ENCODE measurements at regions not wholly inside any gene's neighbourhood (a gene's known extent, or its start where the extent isn't known, plus 50 kb on each side); places are given as distances from the start of the nearest gene placed in this dataset.

DNA sequence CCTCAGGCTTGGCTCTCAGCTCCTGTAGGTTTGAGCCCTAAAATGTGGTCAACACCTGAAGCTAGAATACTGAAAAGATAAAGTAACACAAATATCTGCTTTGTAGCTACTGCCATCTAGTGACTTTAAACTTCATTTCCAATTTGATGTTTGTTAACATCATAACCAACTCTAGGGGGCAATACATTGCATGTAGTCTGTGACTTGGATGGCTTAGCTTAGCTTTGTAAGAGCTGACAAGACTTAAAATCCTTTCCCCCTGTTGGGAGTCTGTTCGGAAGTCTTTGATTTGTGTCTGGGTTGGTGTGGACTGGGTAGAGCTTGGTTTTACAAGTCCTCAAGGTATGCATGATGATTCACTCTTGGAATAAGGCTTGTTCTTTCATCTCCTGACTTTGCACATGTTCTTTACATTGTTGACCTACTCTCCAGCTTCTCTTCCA is 51.7 kb downstream of the SCN11A start:
- no peak for DNase-seq

DNA sequence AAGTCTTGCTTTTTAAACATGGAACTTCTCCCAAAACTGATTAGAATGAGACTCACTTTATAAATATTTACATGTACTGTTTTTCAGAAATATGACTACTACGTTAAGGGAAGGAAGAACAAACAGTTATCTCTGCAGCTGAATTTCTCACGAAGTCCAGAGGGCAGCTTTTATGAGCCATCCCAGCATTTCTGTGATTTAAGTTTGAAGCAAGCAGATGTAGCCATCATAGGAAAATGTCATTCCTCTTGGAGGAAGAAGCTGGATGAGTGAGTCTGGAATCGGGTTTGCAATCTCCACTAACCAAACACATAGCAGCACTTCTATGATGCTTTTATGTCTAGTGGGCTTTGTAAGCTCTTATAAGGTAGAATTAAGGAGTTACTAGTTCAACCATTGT is 53.7 kb downstream of the SCN11A start:
- no peak for DNase-seq

DNA sequence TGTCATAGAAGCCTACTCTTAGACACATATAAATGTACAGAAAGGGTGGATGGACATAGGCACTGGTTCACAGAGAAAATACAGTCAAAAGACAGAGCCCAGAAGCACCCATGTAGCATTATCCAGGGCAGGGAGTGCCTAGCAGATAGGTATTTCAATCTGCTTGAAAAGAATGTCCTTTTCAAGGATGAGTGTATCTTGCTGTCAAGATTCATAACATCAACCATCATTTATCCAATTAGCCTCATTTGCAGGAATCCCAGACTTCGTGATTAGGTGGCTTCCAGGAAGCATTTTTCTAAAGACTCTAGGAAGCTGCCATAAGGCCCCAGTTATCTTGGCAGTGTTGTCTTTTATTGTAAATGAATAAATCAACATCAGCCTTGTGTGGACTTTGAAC is 55.6 kb downstream of the SCN11A start:
- DNase-seq: no peak

DNA sequence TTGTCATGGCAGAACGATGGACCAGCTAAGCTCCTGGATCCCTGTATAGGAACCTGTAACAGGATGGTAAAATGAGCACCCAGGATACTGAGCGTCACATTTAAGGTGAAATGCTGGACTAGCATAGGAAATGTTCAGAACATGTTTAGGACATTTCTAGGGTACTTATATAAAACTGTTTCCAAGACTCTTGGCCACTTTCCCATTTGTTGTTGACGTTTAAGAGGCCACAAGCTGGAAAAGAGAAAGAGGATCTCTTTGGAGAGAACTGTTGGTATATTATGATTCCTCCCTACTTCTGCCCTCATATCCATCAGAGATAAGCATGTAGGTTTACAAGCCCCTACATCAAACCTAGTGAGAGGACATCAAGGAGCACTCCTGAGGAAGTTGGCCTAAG is 57.5 kb downstream of the SCN11A start:
- no peak for DNase-seq

DNA sequence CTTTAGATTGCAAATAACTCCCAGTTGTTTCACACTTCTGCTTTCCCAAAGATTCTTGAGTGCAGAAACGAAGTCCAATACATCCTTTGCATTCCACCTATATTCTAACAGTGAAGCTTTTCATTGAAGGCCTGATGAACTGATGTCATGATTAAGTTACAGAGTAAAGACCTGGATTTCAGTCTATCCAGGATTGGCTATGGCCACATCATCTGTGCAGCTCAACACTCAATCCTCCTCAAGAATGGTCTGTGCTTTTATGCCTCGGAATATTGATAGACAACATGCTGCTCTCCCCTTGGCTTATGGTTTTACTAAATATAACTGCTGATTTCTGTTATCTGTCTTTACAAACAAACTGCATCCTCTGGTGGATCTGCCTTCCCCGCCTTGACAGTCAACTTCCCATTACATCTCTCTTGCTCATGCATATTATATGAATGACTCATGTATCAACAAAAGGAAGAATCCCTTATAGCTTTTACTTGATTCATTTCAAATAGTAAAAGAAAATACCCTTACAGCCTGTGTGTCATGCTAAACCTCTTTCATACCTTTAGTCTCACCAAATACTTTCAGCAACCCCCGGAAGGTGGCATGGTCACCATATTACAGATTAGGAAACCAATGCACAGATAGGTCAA is 59.5 kb downstream of the SCN11A start:
- DNase-seq: no peak

DNA sequence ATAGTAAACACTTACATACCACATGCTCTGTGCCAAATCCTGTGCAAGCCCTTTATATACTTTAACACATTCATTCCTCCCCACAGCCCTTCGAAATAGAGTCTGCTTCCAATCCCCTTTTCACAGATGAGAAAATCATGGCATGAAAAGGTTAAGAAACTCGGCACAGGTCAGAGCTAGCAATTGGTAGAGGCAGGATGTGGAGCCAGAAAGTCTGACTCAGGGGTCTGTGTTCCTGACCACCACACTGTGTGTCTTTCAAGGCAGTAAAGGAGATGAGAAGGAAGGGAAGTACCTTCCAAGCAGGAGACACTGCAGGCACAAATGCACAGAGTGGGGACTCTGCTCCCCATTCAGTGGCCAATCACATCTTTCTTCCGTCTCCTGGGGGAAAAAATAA is 61.1 kb downstream of the SCN11A start:
- no peak for DNase-seq

DNA sequence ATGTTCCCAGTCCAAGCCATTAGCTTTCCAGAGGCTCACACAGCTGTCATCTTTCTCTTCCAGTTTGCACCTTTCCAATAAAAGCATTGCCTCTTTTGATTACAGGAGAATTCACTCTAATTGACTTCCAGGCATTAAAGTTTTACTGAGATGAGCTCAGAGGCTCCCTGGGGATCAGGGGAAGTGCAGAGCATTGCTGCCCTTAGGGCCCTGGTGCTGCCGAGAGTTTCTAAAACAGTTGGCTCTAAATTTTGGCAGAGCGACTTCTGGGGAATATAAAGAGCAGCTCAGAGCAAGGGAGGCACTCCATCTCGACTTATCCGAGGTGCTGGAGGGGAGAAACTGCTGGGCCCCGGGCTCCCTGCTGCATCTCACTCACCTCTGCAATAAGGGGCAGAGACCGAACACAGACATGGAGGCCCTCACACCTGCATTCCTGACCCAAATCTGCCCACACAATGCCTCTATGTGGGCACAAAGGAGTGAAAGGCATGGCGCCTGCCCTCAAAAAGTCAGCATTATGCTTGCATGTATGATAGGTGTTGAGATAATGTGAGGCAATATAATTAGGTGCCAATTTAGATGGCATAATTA is 61.7 kb downstream of the SCN11A start:
- DNase-seq: no peak

DNA sequence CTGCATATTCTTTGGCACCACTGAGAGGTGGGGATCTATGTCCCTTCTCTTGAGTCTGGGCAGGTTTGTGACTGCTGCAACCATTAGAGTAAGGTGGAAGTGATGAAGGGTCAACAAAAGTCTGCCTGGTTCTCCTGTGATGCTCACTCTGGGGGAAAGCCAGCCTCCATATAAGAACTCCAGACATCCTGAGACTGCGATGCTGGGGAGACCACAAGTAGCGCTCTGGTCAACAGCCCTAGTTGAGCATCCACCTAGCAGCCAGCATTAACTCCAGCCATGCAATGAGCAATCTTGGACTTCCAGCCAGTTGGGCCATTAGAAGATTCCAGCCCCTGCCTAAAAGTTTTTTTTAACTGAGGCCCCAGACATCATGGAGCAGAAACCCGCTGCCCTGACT is 62.8 kb downstream of the SCN11A start:
- no peak for DNase-seq

DNA sequence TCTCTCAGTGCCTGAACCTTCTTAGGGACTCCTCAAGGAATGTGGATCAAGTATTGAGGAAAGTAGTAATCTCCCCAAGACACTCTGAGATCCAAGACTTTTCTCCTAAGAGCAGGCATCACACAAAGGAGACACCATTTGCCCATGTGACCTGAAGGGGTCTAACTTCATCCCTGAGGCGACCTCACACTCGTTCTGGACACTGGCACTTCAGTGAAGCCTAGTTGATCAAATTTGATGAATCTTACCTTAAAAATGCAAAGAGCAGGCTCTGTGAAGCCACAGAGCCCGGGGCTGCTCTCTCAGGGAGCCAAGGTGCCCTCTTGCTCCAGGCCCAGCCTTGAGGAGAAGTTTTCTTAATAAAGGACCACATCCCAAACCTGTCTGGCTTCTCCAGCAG is 64.3 kb downstream of the SCN11A start:
- no peak for DNase-seq

DNA sequence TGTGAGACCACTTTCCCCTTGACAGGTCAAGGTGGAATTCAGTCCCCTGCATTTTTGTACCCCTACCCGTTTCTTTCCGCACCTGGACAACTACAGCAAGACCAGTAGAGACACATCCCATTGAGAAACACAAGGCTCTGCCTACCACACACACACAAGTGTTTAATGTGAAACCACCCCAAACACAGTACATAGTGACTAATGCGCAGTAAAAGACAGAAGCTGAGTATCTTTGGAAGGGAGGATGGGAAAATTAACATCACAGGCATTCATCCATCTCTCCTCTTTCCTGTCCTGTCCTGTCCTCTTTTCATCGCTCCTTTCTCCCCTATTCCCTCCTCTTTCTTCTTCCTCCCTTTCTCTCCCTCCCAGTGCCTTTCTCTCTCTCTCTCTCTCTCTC is 64.8 kb downstream of the SCN11A start:
- no peak for DNase-seq

DNA sequence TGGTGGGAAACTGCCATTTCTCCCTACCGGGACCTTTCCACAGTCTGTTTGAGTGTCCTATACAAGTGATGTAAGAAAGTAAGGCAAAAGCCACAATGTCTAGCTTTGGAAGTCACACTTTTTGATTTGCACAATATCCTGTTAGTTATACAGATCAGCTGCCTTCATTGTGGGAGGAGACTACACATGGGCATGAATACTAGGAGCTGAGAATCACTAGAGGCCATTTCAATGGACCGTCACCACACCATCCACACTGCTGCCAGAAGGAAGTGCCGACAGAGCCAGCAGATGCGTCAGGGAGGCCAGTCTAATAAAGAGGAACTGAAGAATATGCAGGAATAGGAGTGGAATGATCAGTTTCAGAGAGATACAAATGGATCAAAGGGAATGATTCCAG is 65.8 kb downstream of the SCN11A start:
- no peak for DNase-seq

DNA sequence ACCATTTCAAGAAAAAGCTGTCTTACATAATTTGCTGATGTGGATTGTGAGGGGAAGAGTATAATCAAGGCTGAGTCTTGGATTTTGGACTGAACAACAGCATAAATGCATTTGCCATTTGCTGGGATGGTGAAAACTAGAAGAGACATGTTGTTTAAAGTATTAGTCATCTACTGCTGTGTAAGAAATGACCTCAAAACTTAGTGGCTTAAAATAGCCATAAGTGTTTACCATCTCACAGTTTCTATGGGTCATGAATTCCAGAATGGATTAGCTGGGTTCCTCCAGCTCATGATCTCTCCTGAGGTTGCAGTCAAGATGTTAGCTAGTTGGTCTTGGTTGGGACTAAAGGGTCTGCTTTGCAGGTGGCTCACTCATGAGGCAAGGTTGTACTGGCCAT is 66.2 kb downstream of the SCN11A start:
- DNase-seq: no peak

DNA sequence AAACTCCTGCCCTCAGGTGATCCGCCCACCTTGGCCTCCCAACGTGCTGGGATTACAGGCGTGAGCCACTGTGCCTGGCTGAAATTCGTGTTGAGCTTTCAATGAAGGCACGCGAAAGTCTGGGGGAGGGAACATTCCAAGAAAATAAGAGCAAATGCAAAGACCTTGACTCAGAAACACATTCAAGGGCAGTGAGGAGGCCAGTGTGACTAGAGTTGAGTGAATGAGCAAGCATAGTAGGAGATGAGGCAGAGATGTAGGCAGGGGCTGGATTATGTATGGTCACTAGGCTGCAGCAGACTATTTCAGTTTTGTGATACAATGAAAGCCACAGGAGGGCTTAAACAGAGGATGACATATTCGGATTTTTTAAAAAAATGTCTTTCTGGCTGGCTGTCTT is 67.0 kb downstream of the SCN11A start:
- no peak for DNase-seq

DNA sequence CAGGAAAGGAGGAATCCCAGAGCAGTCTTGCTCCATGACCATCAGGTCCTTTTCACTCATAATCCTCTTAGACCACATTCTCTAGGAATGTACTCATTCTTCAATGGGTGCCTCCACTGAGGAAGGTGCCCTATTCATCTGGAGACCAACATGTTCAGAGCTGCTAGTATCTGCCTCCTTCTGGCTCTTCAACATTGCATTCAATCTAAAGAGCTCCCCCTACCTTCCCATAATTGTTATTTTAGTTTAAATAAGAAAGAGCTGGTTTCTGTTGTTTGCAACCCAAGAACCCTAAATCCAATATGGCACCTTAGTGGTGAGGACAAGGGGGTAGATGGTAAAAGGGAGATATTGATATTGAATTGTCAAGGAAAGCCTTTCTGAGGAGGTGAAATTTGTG is 67.6 kb downstream of the SCN11A start:
- DNase-seq: no peak

DNA sequence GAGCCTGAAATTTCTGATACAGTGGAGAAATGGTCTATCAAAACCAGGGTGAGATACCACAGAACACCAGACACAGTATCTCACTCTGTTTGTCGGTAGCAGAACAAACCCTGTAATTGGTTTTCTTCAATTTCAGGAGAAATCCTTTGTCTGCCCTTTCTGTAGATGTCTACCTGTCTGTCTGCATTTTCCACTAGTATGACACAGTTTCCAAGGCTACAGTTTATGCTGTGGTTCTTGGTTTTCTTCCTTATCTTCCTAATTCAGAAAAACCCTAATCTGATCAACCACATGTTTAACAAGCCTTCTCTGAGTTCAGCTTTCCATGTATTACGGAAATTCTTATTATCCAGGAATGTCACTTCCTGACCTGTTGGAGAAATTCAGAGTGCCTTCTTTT is 70.8 kb downstream of the SCN11A start:
- no peak for DNase-seq

DNA sequence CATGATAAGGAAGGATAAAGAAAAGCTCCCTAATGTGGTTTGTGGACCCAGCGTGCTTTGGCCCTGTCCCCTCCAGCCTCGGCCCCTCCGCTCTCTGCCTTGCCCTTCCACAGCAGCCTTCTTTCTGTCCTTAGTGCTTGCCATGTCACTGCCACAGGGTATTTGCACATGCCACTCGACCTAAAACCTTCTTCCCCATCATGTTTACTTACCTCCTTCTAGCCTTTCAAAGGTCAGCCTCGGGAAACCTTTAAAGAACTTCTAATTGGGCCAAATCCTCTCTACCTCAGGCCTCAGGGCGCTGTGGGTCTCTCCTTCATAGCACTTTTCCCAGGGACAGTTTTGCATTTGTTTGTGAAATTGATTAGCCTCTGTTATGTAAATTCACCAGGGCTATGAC is 73.0 kb downstream of the SCN11A start:
- no peak for DNase-seq

DNA sequence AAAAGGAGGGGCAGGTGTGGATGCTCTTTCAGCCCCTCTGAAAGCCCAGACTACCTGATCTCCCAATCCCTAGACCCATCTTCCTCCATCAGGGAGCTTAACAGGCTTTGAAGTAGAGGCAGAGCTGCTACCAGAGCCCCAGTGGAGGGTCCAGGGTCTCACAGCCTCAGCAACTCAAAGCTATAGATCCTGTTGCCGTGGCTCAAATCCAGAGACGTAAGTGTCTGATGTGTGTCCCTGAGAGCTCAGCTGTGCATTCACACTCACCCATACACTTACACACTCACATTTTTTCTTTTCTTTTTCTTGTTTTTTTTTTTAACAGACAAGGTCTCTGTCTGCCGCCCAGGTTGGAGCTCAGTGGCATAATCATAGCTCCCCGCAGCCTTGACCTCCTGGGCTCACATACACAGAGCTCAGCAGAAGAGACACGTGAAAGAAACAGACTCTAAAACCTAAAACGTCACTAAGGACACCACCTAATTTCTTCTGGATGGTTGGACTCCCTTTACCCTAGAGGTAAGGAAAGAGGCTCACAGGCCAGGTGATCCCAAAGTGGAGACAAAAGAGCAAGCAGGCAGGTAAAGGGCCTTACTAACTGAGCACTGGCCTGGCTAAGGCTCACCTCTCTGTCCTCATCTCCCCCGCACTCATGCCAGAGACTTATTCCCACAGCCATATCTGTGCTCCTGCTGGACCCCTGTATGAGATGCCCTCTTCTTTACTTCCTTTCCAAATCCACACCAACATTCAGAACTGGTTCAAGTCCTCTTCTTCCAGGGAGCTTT is 80.7 kb downstream of the SCN11A start:
- no peak for DNase-seq

DNA sequence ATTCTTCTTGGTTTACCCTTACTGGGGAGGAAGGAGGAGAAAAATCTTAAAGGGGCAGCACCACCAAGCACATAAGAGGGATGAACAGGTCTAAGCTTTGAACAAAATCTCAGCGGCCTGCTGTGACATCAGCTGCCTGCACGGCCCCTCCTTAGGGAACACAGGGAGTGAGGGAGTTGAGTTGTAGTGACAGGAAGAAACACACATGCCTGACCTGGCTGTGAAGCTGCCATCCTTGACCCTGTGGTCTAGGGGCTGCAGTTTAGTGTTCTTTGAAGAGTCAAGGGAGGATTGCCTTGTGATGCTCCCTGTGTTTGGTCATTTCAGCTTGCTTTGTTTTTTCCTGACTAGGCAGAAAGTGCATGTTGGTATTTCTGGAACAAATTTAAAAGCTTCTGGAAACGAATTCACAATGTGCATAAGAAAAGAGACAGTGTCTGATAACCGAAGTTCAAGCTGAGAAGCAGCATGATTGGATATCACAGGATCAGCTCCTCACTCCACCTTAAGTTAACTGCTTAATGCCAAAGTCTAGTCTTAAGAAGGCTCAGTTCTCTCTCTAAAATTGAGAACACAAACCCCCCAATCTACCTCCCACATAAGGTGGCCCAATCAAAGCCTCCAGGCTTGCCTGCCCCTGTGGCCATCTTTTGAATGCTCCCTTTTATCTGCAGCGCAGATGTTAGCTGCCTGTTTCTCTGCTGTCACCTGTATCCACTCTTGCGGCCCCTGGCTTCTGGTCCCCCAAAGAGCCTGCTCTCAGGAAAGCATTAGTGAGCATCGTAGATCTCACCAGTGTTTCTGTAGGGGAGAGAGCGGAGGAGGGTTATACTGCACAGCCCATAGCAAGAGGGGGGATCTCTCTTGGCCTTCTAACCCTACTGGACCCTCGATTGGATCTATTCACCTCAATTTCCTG is 82.2 kb downstream of the SCN11A start:
- DNase-seq: no peak

DNA sequence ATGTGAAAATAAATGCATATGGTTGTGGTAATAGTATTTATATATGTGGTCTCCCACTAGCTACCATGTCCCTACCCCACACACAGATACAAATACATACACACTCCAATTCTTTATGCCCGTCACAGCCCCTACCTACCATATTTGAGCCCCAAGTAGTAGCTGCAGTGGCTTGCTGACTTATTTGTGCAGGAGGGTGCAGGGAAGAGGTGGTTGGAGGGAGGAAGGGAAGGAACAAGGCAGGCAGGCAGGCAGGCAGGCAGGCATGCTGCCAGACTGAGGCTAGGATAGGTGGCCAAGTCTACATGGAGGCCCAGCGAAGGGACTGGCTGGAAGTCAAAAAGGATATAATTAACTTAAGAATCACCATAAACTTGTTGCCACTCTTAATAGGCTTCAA is 82.9 kb downstream of the SCN11A start:
- DNase-seq: no peak

DNA sequence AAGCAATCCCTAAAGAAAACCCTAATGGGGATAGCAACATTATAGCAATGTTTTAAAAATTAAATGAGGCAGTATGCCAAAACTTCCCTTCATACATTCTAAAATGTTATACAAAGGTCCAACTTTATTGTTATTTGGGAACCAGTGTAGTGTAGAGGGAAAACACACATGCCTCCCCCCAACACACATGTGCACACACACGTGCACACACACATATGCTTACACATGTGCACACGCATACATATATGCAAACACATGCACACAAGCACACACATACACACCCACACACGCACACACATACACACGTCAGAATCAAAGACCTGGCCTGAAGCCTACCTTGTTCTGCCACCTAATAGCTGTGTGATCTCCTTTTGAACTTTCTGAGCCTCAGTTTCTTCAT is 83.3 kb downstream of the SCN11A start:
- no peak for DNase-seq

DNA sequence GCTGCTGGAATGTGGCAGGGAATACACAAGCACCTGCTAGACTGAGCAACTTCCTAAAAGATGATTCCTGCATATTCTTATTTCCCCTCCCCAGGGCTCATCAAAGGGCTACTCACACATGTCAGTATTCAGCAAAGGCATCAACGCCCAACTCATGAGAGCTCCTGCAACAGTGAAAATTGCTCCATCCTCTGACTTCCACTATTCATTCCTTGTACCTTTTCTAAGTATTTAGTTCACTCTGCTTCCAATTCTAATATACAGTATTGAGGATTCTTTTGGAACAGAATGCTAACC is 84.1 kb downstream of the SCN11A start:
- no peak for DNase-seq

DNA sequence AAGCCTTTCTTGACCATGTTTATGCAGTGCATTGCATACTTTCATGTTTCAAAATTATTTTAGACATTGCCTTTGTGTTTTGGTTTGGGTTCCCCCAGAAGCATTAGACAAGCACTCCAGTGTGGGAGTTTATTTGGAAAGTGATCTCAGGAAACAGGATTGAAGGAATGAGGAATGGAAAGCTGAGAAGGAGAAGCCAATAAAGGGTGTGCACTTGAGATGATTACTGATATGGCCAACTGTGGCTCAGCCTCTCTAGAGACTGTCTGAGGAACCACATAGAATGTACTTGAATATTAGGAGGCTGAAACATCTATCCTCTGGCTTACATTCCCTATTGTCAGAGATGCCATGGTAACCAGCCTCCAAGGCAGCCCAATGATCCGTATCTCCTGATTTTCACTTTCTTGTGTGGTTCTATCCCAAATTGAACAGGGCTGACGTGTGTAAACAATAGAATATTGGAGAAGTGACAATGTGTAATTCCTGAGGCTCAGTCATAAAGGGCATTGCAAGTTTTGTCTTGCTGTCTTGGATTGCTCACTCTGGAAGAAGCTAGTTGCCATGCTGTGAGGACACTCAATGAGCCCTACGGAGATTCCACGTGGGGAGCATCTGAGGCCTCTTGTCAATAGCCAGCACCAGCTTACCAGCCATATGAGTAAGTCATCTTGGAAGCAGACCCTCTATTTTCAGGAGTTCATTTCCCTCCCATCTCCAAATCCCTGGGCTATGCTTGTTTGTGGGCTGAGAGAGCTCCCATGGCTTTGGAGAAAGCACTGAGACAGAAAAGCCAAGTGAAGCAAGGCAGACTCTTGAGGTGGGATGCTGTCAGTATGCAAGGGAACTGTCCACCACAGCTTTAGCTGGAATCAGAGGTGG is 84.7 kb downstream of the SCN11A start:
- no peak for DNase-seq

DNA sequence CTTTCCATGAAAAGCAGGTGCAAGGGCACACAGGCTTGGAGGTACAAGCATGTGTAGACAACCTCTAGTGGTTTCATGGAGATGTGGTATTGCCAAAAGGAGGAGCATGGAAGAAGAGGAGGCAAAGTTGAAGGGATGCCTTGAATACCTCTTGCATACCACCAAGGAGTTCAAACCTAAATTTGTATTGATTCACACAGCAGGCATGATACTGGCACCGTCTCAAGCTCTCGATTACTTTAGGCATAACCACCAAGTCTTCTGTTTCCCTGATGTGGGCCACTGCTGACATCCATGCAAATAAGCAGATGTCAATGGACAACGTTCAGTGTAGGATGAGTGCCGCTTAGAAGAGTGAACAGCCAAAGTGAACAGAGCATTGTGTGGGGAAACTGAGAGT is 87.1 kb downstream of the SCN11A start:
- DNase-seq: no peak

All from activated CD4-positive, alpha-beta T cell treated with anti-CD3 and anti-CD28 coated beads for 4 hours (primary cell).